T-cell (primary cell): ENCODE measurements at regions not wholly inside any gene's neighbourhood (a gene's known extent, or its start where the extent isn't known, plus 50 kb on each side); places are given as distances from the start of the nearest gene placed in this dataset.

Experiments used
- ATAC-seq, 4 experiments: fragments of 200-7000 bp in 3 of 4; fragments of 150-1000 bp in 1 of 4; cut with Tn5 transposase; replicated peaks in 1 of 4; 1 replicate in 3 of 4; 2 replicates in 1 of 4; pipeline ENCODE4 v1.10.0; 2021; ENCODE audit warnings: moderate library complexity in 3 of 4, mild to moderate bottlenecking in 2 of 4, moderate number of reproducible peaks in 1 of 4
- CTCF ChIA-PET, 2 donors: fragments of 300-600 bp; sonication (Branson Sonifier 250); formaldehyde crosslinking; loops; one replicate each; lab custom pipeline; 2022; ENCODE audit warnings: antibody characterized with exemption in 2 of 2; lab: Charles Lee
- POLR2A ChIA-PET, 2 donors: fragments of 300-600 bp; sonication (Branson Sonifier 250); formaldehyde crosslinking; loops; one replicate each; lab custom pipeline; 2022; ENCODE audit warnings: antibody characterized with exemption in 2 of 2; lab: Charles Lee
- DNase-seq, 35 experiments: peaks; one replicate each; pipeline versions ENCODE4 v3.0.0 to v3.0.0-alpha.2; 2013 to 2023
- H3K27ac ChIP-seq: one replicate; pipeline ENCODE4 v1.5.1; 2013; ENCODE audit warnings: low read length
- H3K27me3 ChIP-seq, 2 experiments: replicated peaks in 1 of 2; 1 replicate in 1 of 2; 2 replicates in 1 of 2; pipeline versions ENCODE4 v1.6.1 to v1.7.0; 2013; ENCODE audit warnings: low read length in 1 of 2, mixed read lengths in 1 of 2; ENCODE audit not compliant: control insufficient read depth in 2 of 2, insufficient read depth in 2 of 2; ENCODE audit errors: extremely low read depth in 1 of 2
- H3K36me3 ChIP-seq, 2 donors: 1 replicate in 1 of 2; 2 replicates in 1 of 2; pipeline versions ENCODE4 v1.6.1 to v1.7.0; 2013; ENCODE audit warnings: low read length in 1 of 2; ENCODE audit not compliant: control insufficient read depth in 2 of 2, insufficient read depth in 1 of 2; ENCODE audit errors: extremely low read depth in 1 of 2
- H3K4me1 ChIP-seq, 2 experiments: 1 replicate in 1 of 2; 2 replicates in 1 of 2; pipeline versions ENCODE4 v1.6.1 to v1.7.0; 2013; ENCODE audit warnings: low read length in 2 of 2, mixed read lengths in 1 of 2; ENCODE audit not compliant: insufficient read depth in 2 of 2, control insufficient read depth in 1 of 2; ENCODE audit errors: extremely low read depth in 1 of 2
- H3K4me3 ChIP-seq, 2 donors: 1 replicate in 1 of 2; 2 replicates in 1 of 2; pipeline versions ENCODE4 v1.5.1 to v1.7.0; 2013; ENCODE audit warnings: mild to moderate bottlenecking in 2 of 2, low read length in 1 of 2, moderate library complexity in 1 of 2; ENCODE audit not compliant: control insufficient read depth in 1 of 2; ENCODE audit errors: extremely low read depth in 1 of 2
- H3K9me3 ChIP-seq: 2 replicates; pipeline ENCODE4 v1.7.0; 2013
- H3K27ac Mint-ChIP-seq, 2 donors: one replicate each; pipeline ENCODE4 v1.8.0; 2020 to 2021; ENCODE audit warnings: mild to moderate bottlenecking in 2 of 2, mixed read lengths in 2 of 2
- H3K27me3 Mint-ChIP-seq, 2 donors: one replicate each; pipeline ENCODE4 v1.8.0; 2021 to 2022; ENCODE audit warnings: mixed read lengths in 2 of 2
- H3K36me3 Mint-ChIP-seq: one replicate; pipeline ENCODE4 v1.8.0; 2021; ENCODE audit warnings: mixed read lengths
- H3K4me1 Mint-ChIP-seq, 3 donors: one replicate each; pipeline ENCODE4 v1.8.0; 2020 to 2022; ENCODE audit warnings: mixed read lengths in 3 of 3, mild to moderate bottlenecking in 1 of 3
- H3K4me3 Mint-ChIP-seq, 3 donors: one replicate each; pipeline ENCODE4 v1.8.0; 2020 to 2022; ENCODE audit warnings: mild to moderate bottlenecking in 3 of 3, mixed read lengths in 3 of 3, moderate library complexity in 3 of 3
- H3K9me3 Mint-ChIP-seq, 3 donors: one replicate each; pipeline ENCODE4 v1.8.0; 2020 to 2022; ENCODE audit warnings: mixed read lengths in 3 of 3
- WGBS: methylation state at CpG from one replicate; pipeline ENCODE4 v1.1.5; 2013; ENCODE audit warnings: missing lambda C conversion rate; ENCODE audit not compliant: insufficient coverage; 5-methylcytosine and 5-hydroxymethylcytosine counted together

DNA sequence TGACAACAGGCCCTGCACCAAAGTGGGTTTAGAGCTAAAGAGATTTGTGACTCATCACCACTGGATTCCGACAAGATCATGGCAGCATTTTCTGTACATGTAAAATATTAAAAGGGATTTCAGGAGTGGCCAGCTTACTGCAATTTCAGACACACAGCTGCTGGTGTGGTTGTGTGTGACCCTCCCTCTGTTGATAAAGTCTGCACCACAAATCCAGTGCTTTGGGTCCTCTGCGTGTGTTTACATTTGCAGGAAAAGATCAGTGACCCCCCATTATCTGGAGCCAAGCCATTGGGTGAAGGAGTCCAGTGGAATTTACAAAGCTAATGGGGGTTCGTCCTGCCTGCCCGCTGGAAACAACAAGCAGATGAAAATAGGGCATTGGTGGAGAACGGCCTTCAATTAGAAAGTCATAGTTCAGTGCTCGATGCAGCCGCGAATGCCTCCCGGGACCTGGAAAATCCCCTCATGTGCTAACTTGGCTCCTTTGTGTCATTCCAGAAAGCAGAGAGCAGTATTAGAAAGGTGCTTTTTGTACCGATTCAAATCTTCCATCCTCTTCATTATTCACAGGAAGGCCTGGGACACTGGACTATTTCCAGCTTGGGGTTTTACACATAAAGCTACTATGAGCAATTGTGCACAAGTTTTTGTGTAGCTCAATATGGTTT lies 188.5 kb upstream of the TMEM132C start:
- Mint-ChIP-seq H3K27me3 (no peaks in the 10 kb centered on the region), H3K27ac (no peak overlapping the region), H3K4me1 (no peaks in the 10 kb centered on the region), H3K9me3 (peaks cover 9 to 24% (median 12%) of the 10 kb centered on the region in 3 donors), H3K4me3 (no peak overlapping the region), H3K36me3 (no peaks in the 10 kb centered on the region)
- 87% methylated on average over 7 of the region's 10 CpGs for WGBS
- peaks cover 2% of the 10 kb centered on the region for H3K9me3 ChIP-seq
- ChIA-PET POLR2A (no interaction called here), CTCF (no interaction called here)
- H3K4me3 ChIP-seq, result no peak overlapping the region
- DNase-seq, result no peak
- H3K27me3 ChIP-seq, result no peaks in the 10 kb centered on the region
- no peak for ATAC-seq
- no peaks in the 10 kb centered on the region for H3K4me1 ChIP-seq
- H3K36me3 ChIP-seq, result no peaks in the 10 kb centered on the region
- no peak overlapping the region for H3K27ac ChIP-seq

DNA sequence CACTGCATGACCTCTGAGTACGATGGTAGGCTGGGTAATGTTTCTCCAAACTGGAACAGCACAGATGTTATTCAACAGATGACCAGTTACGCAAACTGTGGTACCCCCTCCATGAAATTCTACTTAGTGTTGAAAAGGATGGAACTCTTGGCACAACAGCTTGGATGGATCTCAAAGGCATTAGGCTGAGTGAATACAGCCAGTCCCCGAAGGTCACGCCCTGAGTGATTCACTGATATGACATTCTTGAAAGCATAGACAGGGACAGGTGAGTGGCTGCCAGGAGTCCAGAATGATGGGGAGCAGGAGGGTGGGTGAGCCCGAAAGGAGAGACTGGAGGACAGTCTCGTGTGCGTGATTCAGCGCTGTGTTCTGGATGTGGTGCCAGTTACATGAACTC lies 187.5 kb upstream of the TMEM132C start:
- DNase-seq, result no peak
- Mint-ChIP-seq H3K27me3 (no peaks in the 10 kb centered on the region), H3K9me3 (peaks cover 9 to 24% (median 12%) of the 10 kb centered on the region in 3 donors), H3K4me1 (no peaks in the 10 kb centered on the region), H3K36me3 (no peaks in the 10 kb centered on the region), H3K27ac (no peak overlapping the region), H3K4me3 (no peak overlapping the region)
- Histone ChIP-seq H3K9me3 (peaks cover 2% of the 10 kb centered on the region), H3K4me3 (no peak overlapping the region), H3K27ac (no peak overlapping the region), H3K27me3 (no peaks in the 10 kb centered on the region), H3K4me1 (no peaks in the 10 kb centered on the region), H3K36me3 (no peaks in the 10 kb centered on the region)
- ATAC-seq, result no peak
- WGBS, result 100% methylated on average over 2 of the region's 8 CpGs
- ChIA-PET POLR2A (no interaction called here), CTCF (no interaction called here)

- DNase-seq, result no peak
- Histone ChIP-seq H3K36me3 (no peaks in the 10 kb centered on the region), H3K4me1 (no peaks in the 10 kb centered on the region), H3K27ac (no peak overlapping the region), H3K4me3 (no peak overlapping the region), H3K27me3 (no peaks in the 10 kb centered on the region), H3K9me3 (no peaks in the 10 kb centered on the region)
- H3K9me3 Mint-ChIP-seq, result peaks cover 4 to 14% (median 8%) of the 10 kb centered on the region in 3 donors
- H3K4me1 Mint-ChIP-seq, result no peaks in the 10 kb centered on the region
- ChIA-PET CTCF (no interaction called here), POLR2A (no interaction called here)
- 72% methylated on average over 2 of the region's 7 CpGs for WGBS
- no peak for ATAC-seq
- no peaks in the 10 kb centered on the region for H3K36me3 Mint-ChIP-seq
- H3K4me3 Mint-ChIP-seq, result no peak overlapping the region
- no peak overlapping the region for H3K27ac Mint-ChIP-seq
- H3K27me3 Mint-ChIP-seq, result no peaks in the 10 kb centered on the region
These were observed 183.7 kb upstream of the TMEM132C start for GRCh38 chr12:128083132-128083729.

- Mint-ChIP-seq H3K9me3 (peaks cover 2 to 21% (median 9%) of the 10 kb centered on the region in 3 donors), H3K27ac (no peak overlapping the region), H3K4me1 (no peaks in the 10 kb centered on the region), H3K4me3 (no peak overlapping the region), H3K27me3 (no peaks in the 10 kb centered on the region), H3K36me3 (no peaks in the 10 kb centered on the region)
- no peaks in the 10 kb centered on the region for H3K27me3 ChIP-seq
- POLR2A ChIA-PET, result no interaction called here
- no peak overlapping the region for H3K27ac ChIP-seq
- CTCF ChIA-PET, result no interaction called here
- no peaks in the 10 kb centered on the region for H3K4me1 ChIP-seq
- H3K36me3 ChIP-seq, result no peaks in the 10 kb centered on the region
- DNase-seq (no peak), ATAC-seq (no peak)
- H3K4me3 ChIP-seq, result no peak overlapping the region
- H3K9me3 ChIP-seq, result no peaks in the 10 kb centered on the region
These were observed 178.0 kb upstream of the TMEM132C start for GRCh38 chr12:128088926-128089325.

DNA sequence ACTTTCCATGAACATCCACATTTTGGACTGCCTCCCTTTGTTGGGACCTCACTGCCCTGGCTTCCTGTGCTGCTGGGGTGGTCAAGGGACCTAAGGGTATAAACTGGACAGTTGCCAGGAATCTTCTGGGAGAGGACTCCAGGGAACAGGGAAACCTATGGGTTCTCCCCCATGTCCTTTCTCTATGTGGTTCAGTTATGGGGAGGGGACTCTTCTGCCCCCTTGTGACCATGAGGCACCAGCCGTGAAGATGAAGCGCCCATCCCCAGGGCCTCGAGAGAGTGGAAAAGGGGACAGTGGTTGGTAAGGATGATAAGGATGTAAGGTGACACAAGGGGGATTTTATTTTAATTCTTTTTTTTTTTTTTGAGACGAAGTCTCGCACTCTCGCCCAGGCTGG lies 177.0 kb upstream of the TMEM132C start:
- Histone ChIP-seq H3K27ac (no peak overlapping the region), H3K4me1 (no peaks in the 10 kb centered on the region), H3K4me3 (no peak overlapping the region), H3K36me3 (no peaks in the 10 kb centered on the region), H3K27me3 (no peaks in the 10 kb centered on the region), H3K9me3 (no peaks in the 10 kb centered on the region)
- ChIA-PET POLR2A (no interaction called here), CTCF (no interaction called here)
- WGBS, result no CpG with 5 or more reads among the region's 6 CpGs
- H3K27ac Mint-ChIP-seq, result no peak overlapping the region
- H3K9me3 Mint-ChIP-seq, result peaks cover 2 to 21% (median 9%) of the 10 kb centered on the region in 3 donors
- DNase-seq (no peak), ATAC-seq (no peak)
- H3K36me3 Mint-ChIP-seq, result no peaks in the 10 kb centered on the region
- H3K4me1 Mint-ChIP-seq, result no peaks in the 10 kb centered on the region
- no peak overlapping the region for H3K4me3 Mint-ChIP-seq
- H3K27me3 Mint-ChIP-seq, result no peaks in the 10 kb centered on the region

DNA sequence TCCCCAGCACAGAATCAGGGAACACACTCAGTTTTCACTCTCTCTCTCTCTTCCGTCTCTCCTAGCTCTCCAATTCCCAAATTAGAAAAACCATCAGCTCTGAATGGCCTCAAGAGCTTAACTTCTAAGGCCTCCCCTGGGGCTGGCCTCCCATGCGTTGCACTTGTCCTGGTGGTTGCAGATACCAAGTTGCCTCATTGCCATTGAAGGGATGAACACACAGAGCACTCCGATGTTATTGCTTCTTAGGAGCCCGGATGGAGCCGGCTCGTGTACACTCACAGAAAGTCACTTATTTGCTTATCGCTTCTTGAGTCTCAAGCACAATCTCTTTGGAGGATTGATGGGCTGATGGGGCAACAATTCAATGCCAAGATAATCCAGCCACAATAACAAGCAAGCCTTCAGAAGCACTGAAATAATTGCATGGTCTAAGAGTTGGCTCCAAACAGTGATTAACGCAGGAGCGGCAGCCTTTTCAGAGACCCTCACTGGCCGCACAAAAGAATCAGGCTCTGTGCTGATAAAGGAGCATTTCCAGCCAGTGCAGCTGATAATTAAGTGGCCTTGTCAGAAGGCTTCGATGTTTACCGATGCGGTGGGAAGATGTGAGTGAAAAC lies 175.8 kb upstream of the TMEM132C start:
- WGBS, result 80% methylated on average over 5 of the region's 13 CpGs
- H3K27ac ChIP-seq, result no peak overlapping the region
- H3K4me1 ChIP-seq, result no peaks in the 10 kb centered on the region
- no peaks in the 10 kb centered on the region for H3K9me3 ChIP-seq
- H3K9me3 Mint-ChIP-seq, result peaks cover 2 to 21% (median 9%) of the 10 kb centered on the region in 3 donors
- no peaks in the 10 kb centered on the region for H3K27me3 ChIP-seq
- ChIA-PET CTCF (no interaction called here), POLR2A (no interaction called here)
- no peaks in the 10 kb centered on the region for H3K36me3 ChIP-seq
- no peak overlapping the region for H3K27ac Mint-ChIP-seq
- DNase-seq, result no peak
- no peaks in the 10 kb centered on the region for H3K27me3 Mint-ChIP-seq
- no peak overlapping the region for H3K4me3 ChIP-seq
- no peak for ATAC-seq
- no peak overlapping the region for H3K4me3 Mint-ChIP-seq
- H3K36me3 Mint-ChIP-seq, result no peaks in the 10 kb centered on the region
- H3K4me1 Mint-ChIP-seq, result no peaks in the 10 kb centered on the region
